ENCODE measurements at regions not wholly inside any gene's neighbourhood (a gene's known extent, or its start where the extent isn't known, plus 50 kb on each side); places are given as distances from the start of the nearest gene placed in this dataset.

DNA sequence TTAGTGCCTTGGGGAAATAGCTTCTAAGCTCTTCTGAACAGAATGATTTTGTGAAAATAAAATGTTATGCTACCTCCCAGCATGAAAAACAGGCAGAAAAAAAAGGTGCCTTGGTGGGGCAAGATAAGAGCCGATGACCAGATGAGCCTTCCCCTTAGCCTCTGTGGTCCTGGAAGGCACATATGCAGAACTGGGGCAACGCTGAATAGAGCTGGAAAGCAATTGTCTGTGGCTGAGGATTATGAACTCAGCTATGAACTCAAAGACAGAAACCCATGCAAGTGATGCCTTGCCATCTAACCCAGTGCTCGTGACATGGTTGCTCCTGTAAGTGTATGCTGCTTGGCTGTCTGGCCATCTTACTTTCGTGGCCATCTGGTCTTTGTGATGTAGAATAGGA is 128.5 kb upstream of the FRMD6 start:
- no peaks in the 10 kb centered on the region for H3F3A ChIP-seq (ENCODE audit: low read depth)
- no peak overlapping the region for H3K9ac ChIP-seq (ENCODE audit: low read depth, low read length, poor library complexity, severe bottlenecking)
- no peaks in the 10 kb centered on the region for H4K20me1 ChIP-seq (ENCODE audit: insufficient read depth, low read length, poor library complexity, severe bottlenecking)
- no peak overlapping the region for H3K4me3 ChIP-seq (ENCODE audit: low read length, poor library complexity, severe bottlenecking)
- no peaks in the 10 kb centered on the region for H3K79me2 ChIP-seq (ENCODE audit: insufficient read depth, low read length)
- TF ChIP-seq, protein P1, sequence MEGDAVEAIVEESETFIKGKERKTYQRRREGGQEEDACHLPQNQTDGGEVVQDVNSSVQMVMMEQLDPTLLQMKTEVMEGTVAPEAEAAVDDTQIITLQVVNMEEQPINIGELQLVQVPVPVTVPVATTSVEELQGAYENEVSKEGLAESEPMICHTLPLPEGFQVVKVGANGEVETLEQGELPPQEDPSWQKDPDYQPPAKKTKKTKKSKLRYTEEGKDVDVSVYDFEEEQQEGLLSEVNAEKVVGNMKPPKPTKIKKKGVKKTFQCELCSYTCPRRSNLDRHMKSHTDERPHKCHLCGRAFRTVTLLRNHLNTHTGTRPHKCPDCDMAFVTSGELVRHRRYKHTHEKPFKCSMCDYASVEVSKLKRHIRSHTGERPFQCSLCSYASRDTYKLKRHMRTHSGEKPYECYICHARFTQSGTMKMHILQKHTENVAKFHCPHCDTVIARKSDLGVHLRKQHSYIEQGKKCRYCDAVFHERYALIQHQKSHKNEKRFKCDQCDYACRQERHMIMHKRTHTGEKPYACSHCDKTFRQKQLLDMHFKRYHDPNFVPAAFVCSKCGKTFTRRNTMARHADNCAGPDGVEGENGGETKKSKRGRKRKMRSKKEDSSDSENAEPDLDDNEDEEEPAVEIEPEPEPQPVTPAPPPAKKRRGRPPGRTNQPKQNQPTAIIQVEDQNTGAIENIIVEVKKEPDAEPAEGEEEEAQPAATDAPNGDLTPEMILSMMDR (conservative IDR thresholded peaks at IDR 0.05; ENCODE audit: low read length) = no peak
- TF ChIP-seq EZH2phosphoT487 (IDR thresholded peaks at IDR 0.05; ENCODE audit: borderline replicate concordance) = no peak
- no peak overlapping the region for H2AFZ ChIP-seq (ENCODE audit: low read length)
- H3K4me1 ChIP-seq (ENCODE audit: insufficient read depth, low read length, poor library complexity, severe bottlenecking) = no peaks in the 10 kb centered on the region
- no peaks in the 10 kb centered on the region for H3K9me3 ChIP-seq (ENCODE audit: insufficient read depth, low read depth, low read length)
- no peak overlapping the region for H3K4me2 ChIP-seq (ENCODE audit: low read depth, low read length, poor library complexity, severe bottlenecking)
- no peaks in the 10 kb centered on the region for H3K9me2 ChIP-seq (replicated peaks; ENCODE audit: low read depth, low read length)
- H3K27me3 ChIP-seq (ENCODE audit: insufficient read depth, low read length, poor library complexity, severe bottlenecking) = no peaks in the 10 kb centered on the region
- H3K36me3 ChIP-seq (ENCODE audit: insufficient read depth, low read length) = no peaks in the 10 kb centered on the region

DNA sequence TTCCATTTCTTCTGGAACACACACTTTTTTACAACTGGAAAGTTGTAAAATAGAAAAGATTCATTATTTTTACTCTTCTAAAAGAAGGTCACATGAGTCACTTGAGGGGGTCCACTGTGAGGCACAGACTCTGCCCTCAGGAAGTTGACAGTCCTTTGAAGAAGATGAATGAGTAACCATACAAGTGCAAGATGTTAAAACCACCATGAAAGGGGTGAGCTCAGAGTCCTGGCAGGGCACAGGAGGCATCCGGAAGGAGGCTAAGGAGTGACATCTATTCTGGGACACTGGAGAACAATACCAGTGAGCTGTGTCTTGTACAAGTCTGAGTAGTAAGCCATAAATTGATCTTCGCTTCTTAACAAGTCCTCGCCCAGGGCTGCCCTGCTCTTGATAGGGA is 126.0 kb upstream of the FRMD6 start:
- H3K9me2 ChIP-seq (replicated peaks; ENCODE audit: low read depth, low read length) = no peaks in the 10 kb centered on the region
- H3F3A ChIP-seq (ENCODE audit: low read depth) = no peaks in the 10 kb centered on the region
- no peaks in the 10 kb centered on the region for H3K36me3 ChIP-seq (ENCODE audit: insufficient read depth, low read length)
- no peak overlapping the region for H3K4me3 ChIP-seq (ENCODE audit: low read length, poor library complexity, severe bottlenecking)
- no peaks in the 10 kb centered on the region for H3K79me2 ChIP-seq (ENCODE audit: insufficient read depth, low read length)
- no peaks in the 10 kb centered on the region for H4K20me1 ChIP-seq (ENCODE audit: insufficient read depth, low read length, poor library complexity, severe bottlenecking)
- H3K4me2 ChIP-seq (ENCODE audit: low read depth, low read length, poor library complexity, severe bottlenecking) = no peak overlapping the region
- no peaks in the 10 kb centered on the region for H3K27me3 ChIP-seq (ENCODE audit: insufficient read depth, low read length, poor library complexity, severe bottlenecking)
- TF ChIP-seq EZH2phosphoT487 (IDR thresholded peaks at IDR 0.05; ENCODE audit: borderline replicate concordance) = no peak
- TF ChIP-seq, protein P1 (conservative IDR thresholded peaks at IDR 0.05; ENCODE audit: low read length) = no peak
- H2AFZ ChIP-seq (ENCODE audit: low read length) = no peak overlapping the region
- no peak overlapping the region for H3K9ac ChIP-seq (ENCODE audit: low read depth, low read length, poor library complexity, severe bottlenecking)
- H3K9me3 ChIP-seq (ENCODE audit: insufficient read depth, low read depth, low read length) = no peaks in the 10 kb centered on the region
- no peaks in the 10 kb centered on the region for H3K4me1 ChIP-seq (ENCODE audit: insufficient read depth, low read length, poor library complexity, severe bottlenecking)

GRCh38 chr14:51527073-51527472 is 124.6 kb upstream of the FRMD6 start:
- Histone ChIP-seq H4K20me1 (ENCODE audit: insufficient read depth, low read length, poor library complexity, severe bottlenecking) (no peaks in the 10 kb centered on the region), H3K4me2 (ENCODE audit: low read depth, low read length, poor library complexity, severe bottlenecking) (no peak overlapping the region), H2AFZ (ENCODE audit: low read length) (no peak overlapping the region), H3K27me3 (ENCODE audit: insufficient read depth, low read length, poor library complexity, severe bottlenecking) (no peaks in the 10 kb centered on the region), H3K36me3 (ENCODE audit: insufficient read depth, low read length) (no peaks in the 10 kb centered on the region), H3K9me2 (replicated peaks; ENCODE audit: low read depth, low read length) (no peaks in the 10 kb centered on the region), H3K4me3 (ENCODE audit: low read length, poor library complexity, severe bottlenecking) (no peak overlapping the region), H3F3A (ENCODE audit: low read depth) (no peaks in the 10 kb centered on the region), H3K4me1 (ENCODE audit: insufficient read depth, low read length, poor library complexity, severe bottlenecking) (no peaks in the 10 kb centered on the region), H3K9ac (ENCODE audit: low read depth, low read length, poor library complexity, severe bottlenecking) (no peak overlapping the region), H3K79me2 (ENCODE audit: insufficient read depth, low read length) (no peaks in the 10 kb centered on the region), H3K9me3 (ENCODE audit: insufficient read depth, low read depth, low read length) (no peaks in the 10 kb centered on the region)
- no peak for TF ChIP-seq EZH2phosphoT487 (IDR thresholded peaks at IDR 0.05; ENCODE audit: borderline replicate concordance)
- TF ChIP-seq, protein P1 (conservative IDR thresholded peaks at IDR 0.05; ENCODE audit: low read length) = no peak
